OCI-LY7 (cell line): ENCODE measurements at regions not wholly inside any gene's neighbourhood (a gene's known extent, or its start where the extent isn't known, plus 50 kb on each side); places are given as distances from the start of the nearest gene placed in this dataset.

Source experiments
- BruUV-seq: library from RNA; stranded (reverse); fragments of 400-500 nt; replicated peaks from 2 replicates; lab custom pipeline; 2021; lab: Mats Ljungman, UMichigan
- CTCF ChIA-PET: fragments of 300-600 bp; sonication (Branson Sonifier 250); formaldehyde crosslinking; loops from one replicate; lab custom pipeline; 2022; ENCODE audit warnings: antibody characterized with exemption; ENCODE audit not compliant: unreplicated experiment; lab: Charles Lee
- POLR2A ChIA-PET: fragments of 300-600 bp; sonication (Branson Sonifier 250); formaldehyde crosslinking; loops from one replicate; lab custom pipeline; 2022; ENCODE audit warnings: antibody characterized with exemption; lab: Charles Lee
- DNase-seq: peaks from one replicate; pipeline ENCODE4 v3.0.0-alpha.2; 2015; ENCODE audit warnings: low spot score
- H2AFZ ChIP-seq: fragments of 200-600 bp; sonication (generic), shearing (Covaris generic); 2 replicates; pipeline ENCODE4 v1.6.1; 2014; ENCODE audit warnings: mild to moderate bottlenecking, antibody characterized with exemption, low read length, moderate library complexity
- H3K27ac ChIP-seq: fragments of 200-600 bp; sonication (generic); 2 replicates; pipeline ENCODE4 v1.5.1; 2014; ENCODE audit warnings: mixed run types, low read depth, mild to moderate bottlenecking, moderate library complexity, low read length, inconsistent platforms; ENCODE audit not compliant: poor library complexity, severe bottlenecking
- H3K36me3 ChIP-seq: fragments of 200-600 bp; sonication (generic); 2 replicates; pipeline ENCODE4 v1.6.1; 2014; ENCODE audit warnings: mild to moderate bottlenecking, antibody characterized with exemption, low read length, moderate library complexity, mixed read lengths; ENCODE audit not compliant: insufficient read depth
- H3K4me1 ChIP-seq: fragments of 200-600 bp; sonication (generic); 2 replicates; pipeline ENCODE4 v1.5.1; 2014; ENCODE audit warnings: mild to moderate bottlenecking, low read length; ENCODE audit not compliant: insufficient read depth, poor library complexity, severe bottlenecking
- H3K4me2 ChIP-seq: fragments of 200-600 bp; sonication (generic); 2 replicates; pipeline ENCODE4 v1.6.1; 2014; ENCODE audit warnings: mild to moderate bottlenecking, low read length
- H3K4me3 ChIP-seq: fragments of 200-600 bp; sonication (generic); 2 replicates; pipeline ENCODE4 v1.5.1; 2014; ENCODE audit warnings: mild to moderate bottlenecking, low read depth, low read length; ENCODE audit not compliant: poor library complexity, severe bottlenecking
- H3K79me2 ChIP-seq: fragments of 200-600 bp; sonication (generic); 2 replicates; pipeline ENCODE4 v1.6.1; 2016; ENCODE audit warnings: low read depth, mild to moderate bottlenecking, low read length, moderate library complexity, mixed read lengths; ENCODE audit not compliant: insufficient read depth
- H3K9me2 ChIP-seq: fragments of 200-600 bp; sonication (generic); 2 replicates; pipeline ENCODE4 v1.6.1; 2016; ENCODE audit warnings: mild to moderate bottlenecking, low read length, mixed read lengths; ENCODE audit not compliant: insufficient read depth
- H3K9me3 ChIP-seq: fragments of 200-600 bp; sonication (generic); 2 replicates; pipeline ENCODE4 v1.6.1; 2014; ENCODE audit warnings: mild to moderate bottlenecking, mixed run types, low read length, mixed read lengths
- H4K20me1 ChIP-seq: fragments of 200-600 bp; sonication (generic); 2 replicates; pipeline ENCODE4 v1.6.1; 2014; ENCODE audit warnings: mild to moderate bottlenecking, antibody characterized with exemption, low read length, moderate library complexity, mixed read lengths; ENCODE audit not compliant: insufficient read depth
- CTCF ChIP-seq: fragments of 200-600 bp; sonication (generic); conservative IDR thresholded peaks from 2 replicates; pipeline ENCODE4 v1.5.1; 2014; ENCODE audit warnings: mild to moderate bottlenecking, antibody characterized with exemption, low read length, moderate library complexity, mixed read lengths
- EZH2phosphoT487 ChIP-seq: fragments of 200-600 bp; sonication (generic); IDR thresholded peaks from 2 replicates; pipeline ENCODE4 v1.6.1; 2018; ENCODE audit warnings: low read depth, borderline replicate concordance, mild to moderate bottlenecking, mixed run types, antibody characterized with exemption, low read length, moderate library complexity, mixed read lengths
- intact Hi-C: fragments of 100-400 bp; cut with micrococcal nuclease; formaldehyde crosslinking; loops from one replicate; pipeline ENCODE4 v1.10.0; 2022; ENCODE audit not compliant: unreplicated experiment

- CTCF ChIA-PET = no interaction called here
- POLR2A ChIA-PET = interaction anchor here (0.6 to 0.7 kb wide), 3 partner anchors 139 to 492 kb away, joined by 3 to 6 read pairs (median 4); no protein-coding TSS in a partner anchor
- no peak overlapping the region for H3K4me3 ChIP-seq
These were observed 134.3 kb downstream of the LTN1 start for GRCh38 chr21:28858424-28858823.

GRCh38 chr21:28857752-28858151 is 134.9 kb downstream of the LTN1 start:
- Histone ChIP-seq H3K4me3 (no peak overlapping the region), H3K79me2 (no peaks in the 10 kb centered on the region), H2AFZ (no peak overlapping the region), H3K9me3 (no peaks in the 10 kb centered on the region), H3K36me3 (no peaks in the 10 kb centered on the region), H3K4me1 (peaks cover 9% of the 10 kb centered on the region), H4K20me1 (no peaks in the 10 kb centered on the region), H3K9me2 (no peaks in the 10 kb centered on the region), H3K27ac (no peak overlapping the region), H3K4me2 (no peak overlapping the region)
- intact Hi-C loops = no loop called here
- TF ChIP-seq EZH2phosphoT487 (no peak), CTCF (no peak)
- DNase-seq = no peak
- POLR2A ChIA-PET = interaction anchor here (0.6 to 0.7 kb wide), 2 partner anchors 316 to 493 kb away, joined by 4 to 6 read pairs; no protein-coding TSS in a partner anchor
- no TSS peak for BruUV-seq
- CTCF ChIA-PET = no interaction called here

More at GRCh38 chr21:28858424-28858823, 134.3 kb downstream of the LTN1 start:
- H4K20me1 ChIP-seq = no peaks in the 10 kb centered on the region
- H3K36me3 ChIP-seq = no peaks in the 10 kb centered on the region
- H3K4me1 ChIP-seq = peaks cover 2% of the 10 kb centered on the region
- no peak overlapping the region for H3K4me2 ChIP-seq
- DNase-seq = no peak
- H3K9me2 ChIP-seq = no peaks in the 10 kb centered on the region
- H3K27ac ChIP-seq = no peak overlapping the region
- H2AFZ ChIP-seq = no peak overlapping the region
- H3K79me2 ChIP-seq = no peaks in the 10 kb centered on the region
- no peak for TF ChIP-seq CTCF
- no peak for TF ChIP-seq EZH2phosphoT487
- no TSS peak for BruUV-seq
- intact Hi-C loops = no loop called here
- no peaks in the 10 kb centered on the region for H3K9me3 ChIP-seq

- intact Hi-C loops = no loop called here
- no peak overlapping the region for H3K27ac ChIP-seq
- TF ChIP-seq CTCF (no peak), EZH2phosphoT487 (no peak)
- no peak overlapping the region for H2AFZ ChIP-seq
- ChIA-PET CTCF (no interaction called here), POLR2A (interaction anchor here (0.9 kb wide), 1 partner anchor 198 kb away, joined by 3 read pairs; no protein-coding TSS in a partner anchor)
- no peak overlapping the region for H3K4me3 ChIP-seq
- H3K79me2 ChIP-seq = no peaks in the 10 kb centered on the region
- H3K9me2 ChIP-seq = no peaks in the 10 kb centered on the region
- DNase-seq = no peak
- BruUV-seq = no TSS peak
- no peaks in the 10 kb centered on the region for H4K20me1 ChIP-seq
- no peak overlapping the region for H3K4me2 ChIP-seq
- H3K36me3 ChIP-seq = no peaks in the 10 kb centered on the region
- H3K9me3 ChIP-seq = no peaks in the 10 kb centered on the region
- peaks cover 19% of the 10 kb centered on the region for H3K4me1 ChIP-seq
These were observed 136.0 kb downstream of the LTN1 start for GRCh38 chr21:28856588-28857250.
